Uterus (tissue), 3 donors: ENCODE measurements at regions not wholly inside any gene's neighbourhood (a gene's known extent, or its start where the extent isn't known, plus 50 kb on each side); places are given as distances from the start of the nearest gene placed in this dataset.

Experiments
- DNase-seq, 2 donors: peaks; one replicate each; pipeline ENCODE4 v3.0.0-alpha.2; 2019 to 2020
- H3K27ac ChIP-seq, 2 donors: fragments of 200-600 bp; sonication (generic); 1 replicate in 1 of 2; 2 replicates in 1 of 2; pipeline ENCODE4 v1.5.1; 2016 to 2018
- H3K27me3 ChIP-seq, 2 donors: fragments of 200-600 bp; sonication (generic); one replicate each; pipeline ENCODE4 v1.5.1; 2018 to 2019; ENCODE audit warnings: control low read depth in 1 of 2
- H3K36me3 ChIP-seq, 2 donors: fragments of 200-600 bp; sonication (generic); one replicate each; pipeline ENCODE4 v1.5.1; 2019; ENCODE audit warnings: control low read depth in 1 of 2
- H3K4me1 ChIP-seq, 2 donors: fragments of 200-600 bp; sonication (generic); one replicate each; pipeline ENCODE4 v1.5.1; 2018 to 2019; ENCODE audit warnings: control low read depth in 1 of 2
- H3K4me3 ChIP-seq, 2 donors: fragments of 200-600 bp; sonication (generic); 1 replicate in 1 of 2; 2 replicates in 1 of 2; pipeline ENCODE4 v1.5.1; 2018 to 2019; ENCODE audit warnings: mild to moderate bottlenecking in 1 of 2
- H3K9me3 ChIP-seq, 2 donors: fragments of 200-600 bp; sonication (generic); one replicate each; pipeline ENCODE4 v1.5.1; 2019; ENCODE audit warnings: control low read depth in 1 of 2
- CTCF ChIP-seq, 4 experiments: fragments of 200-600 bp in 2 of 4; fragments of 450-650 bp in 2 of 4; sonication (generic) in 2 of 4; IDR thresholded peaks; one replicate each; pipeline ENCODE4 v1.5.1; 2016 to 2019; ENCODE audit warnings: antibody characterized with exemption in 4 of 4, mild to moderate bottlenecking in 2 of 4, moderate library complexity in 1 of 4
- POLR2A ChIP-seq, 2 donors: fragments of 450-650 bp; IDR thresholded peaks; one replicate each; pipeline ENCODE4 v1.6.1; 2016; ENCODE audit warnings: antibody characterized with exemption in 2 of 2, mild to moderate bottlenecking in 1 of 2, moderate library complexity in 1 of 2
- intact Hi-C: fragments of 100-400 bp; cut with DNase I; formaldehyde crosslinking; loops from one replicate; pipeline ENCODE4 v1.15.1; 2023; ENCODE audit warnings: low total_unique reads
- donor health status: DM: yes; HTN: yes; CAD: no.

- no peak for TF ChIP-seq POLR2A (IDR thresholded peaks at IDR 0.05)
- no peak for TF ChIP-seq CTCF (IDR thresholded peaks at IDR 0.05)
- Histone ChIP-seq H3K27me3 (no peaks in the 10 kb centered on the region), H3K4me1 (no peaks in the 10 kb centered on the region), H3K9me3 (no peaks in the 10 kb centered on the region), H3K4me3 (no peak overlapping the region), H3K36me3 (no peaks in the 10 kb centered on the region), H3K27ac (no peak overlapping the region)
- no peak for DNase-seq
- intact Hi-C loops: no loop called here
Measured at GRCh38 chr1:238582816-238583215, 692.1 kb upstream of the ZP4 start.

GRCh38 chr1:238581332-238581731 lies 690.6 kb upstream of the ZP4 start:
- Histone ChIP-seq H3K4me3 (no peak overlapping the region), H3K36me3 (no peaks in the 10 kb centered on the region), H3K27ac (no peak overlapping the region), H3K27me3 (no peaks in the 10 kb centered on the region), H3K9me3 (no peaks in the 10 kb centered on the region), H3K4me1 (no peaks in the 10 kb centered on the region)
- no peak for DNase-seq
- TF ChIP-seq CTCF (IDR thresholded peaks at IDR 0.05) (no peak), POLR2A (IDR thresholded peaks at IDR 0.05) (no peak)
- intact Hi-C loops: no loop called here

GRCh38 chr1:238568735-238569134 lies 678.0 kb upstream of the ZP4 start:
- Histone ChIP-seq H3K4me1 (no peaks in the 10 kb centered on the region), H3K4me3 (no peak overlapping the region), H3K9me3 (no peaks in the 10 kb centered on the region), H3K36me3 (no peaks in the 10 kb centered on the region), H3K27me3 (no peaks in the 10 kb centered on the region), H3K27ac (no peak overlapping the region)
- TF ChIP-seq CTCF (IDR thresholded peaks at IDR 0.05) (no peak), POLR2A (IDR thresholded peaks at IDR 0.05) (no peak)
- DNase-seq: no peak
- intact Hi-C loops: no loop called here

GRCh38 chr1:238562341-238562740 lies 671.6 kb upstream of the ZP4 start:
- no peaks in the 10 kb centered on the region for H3K9me3 ChIP-seq
- DNase-seq: no peak
- H3K4me1 ChIP-seq: no peaks in the 10 kb centered on the region
- no peak overlapping the region for H3K4me3 ChIP-seq
- no peaks in the 10 kb centered on the region for H3K27me3 ChIP-seq
- intact Hi-C loops: no loop called here
- no peak overlapping the region for H3K27ac ChIP-seq
- no peaks in the 10 kb centered on the region for H3K36me3 ChIP-seq
- TF ChIP-seq POLR2A (IDR thresholded peaks at IDR 0.05) (no peak), CTCF (IDR thresholded peaks at IDR 0.05) (no peak)

GRCh38 chr1:238558746-238559145 lies 668.0 kb upstream of the ZP4 start:
- intact Hi-C loops: no loop called here
- no peaks in the 10 kb centered on the region for H3K27me3 ChIP-seq
- DNase-seq: no peak

More at GRCh38 chr1:238558746-238559145, 668.0 kb upstream of the ZP4 start:
- no peak overlapping the region for H3K4me3 ChIP-seq
- H3K27ac ChIP-seq: no peak overlapping the region
- H3K36me3 ChIP-seq: no peaks in the 10 kb centered on the region
- TF ChIP-seq POLR2A (IDR thresholded peaks at IDR 0.05): no peak
- TF ChIP-seq CTCF (IDR thresholded peaks at IDR 0.05): no peak
- H3K9me3 ChIP-seq: no peaks in the 10 kb centered on the region
- H3K4me1 ChIP-seq: no peaks in the 10 kb centered on the region
